ENCODE measurements at regions not wholly inside any gene's neighbourhood (a gene's known extent, or its start where the extent isn't known, plus 50 kb on each side); places are given as distances from the start of the nearest gene placed in this dataset.

DNA sequence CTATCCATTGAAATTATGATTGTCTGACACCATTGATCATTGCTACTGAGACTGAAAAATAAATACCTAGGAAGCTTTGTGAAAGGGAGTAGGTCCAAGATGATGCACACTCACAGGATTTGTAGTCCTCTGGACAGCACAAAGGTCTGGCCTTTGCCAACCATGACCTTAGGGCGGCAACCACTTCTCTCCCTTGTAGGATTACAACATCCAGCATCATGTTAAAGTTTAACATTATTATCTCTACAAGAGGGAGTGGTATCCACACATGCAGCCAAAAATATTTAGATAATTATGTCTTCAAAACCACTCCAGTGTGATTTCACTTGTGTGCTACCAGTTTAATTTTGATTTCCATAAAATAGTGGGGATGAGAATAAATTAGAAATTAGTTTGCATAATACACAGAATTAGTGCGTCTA lies 51.1 kb upstream of the NHSL1 start:
- TF ChIP-seq MYC (IDR thresholded peaks at IDR 0.05; ENCODE audit: low read depth, low read length): no peak
- ChIA-PET POLR2A (no interaction called here), CTCF (no interaction called here)
- no peaks in the 10 kb centered on the region for H4K20me1 ChIP-seq (replicated peaks; ENCODE audit: control insufficient read depth, extremely low read depth, insufficient read depth, low read length)
- DNase-seq (ENCODE audit: low read depth, low spot score): no peak
- peaks cover 59% of the 10 kb centered on the region for H3K79me2 ChIP-seq (ENCODE audit: control insufficient read depth, insufficient read depth, low read length)
- no peak overlapping the region for H2AFZ ChIP-seq (ENCODE audit: low read depth, low read length)
- H3K9me1 ChIP-seq (replicated peaks; ENCODE audit: control insufficient read depth, extremely low read depth, insufficient read depth, low read length): no peaks in the 10 kb centered on the region
- H3K4me3 ChIP-seq (replicated peaks in 1 of 3; ENCODE audit: insufficient read depth in 1 of 3, low read depth in 1 of 3, low read length in 3 of 3): no peak overlapping the region
- no peaks in the 10 kb centered on the region for H3K27me3 ChIP-seq (ENCODE audit: control insufficient read depth in 2 of 2, insufficient read depth in 2 of 2, low read length in 2 of 2)
- dilution Hi-C loops (cut with MboI; ENCODE audit: extremely low pct_ligation_motif_present, low sequenced_read_pairs): no loop called here
- BruUV-seq (replicated peaks): no TSS peak
- H3K36me3 ChIP-seq (ENCODE audit: control insufficient read depth in 2 of 2, extremely low read depth in 1 of 2, insufficient read depth in 2 of 2, low read length in 2 of 2): no peaks in the 10 kb centered on the region
- no peak overlapping the region for H3K9ac ChIP-seq (replicated peaks; ENCODE audit: extremely low read depth, insufficient read depth, low read length)
- H3K27ac ChIP-seq (ENCODE audit: insufficient read depth, low read depth, low read length): no peak overlapping the region
- no peak overlapping the region for H3K4me2 ChIP-seq (ENCODE audit: insufficient read depth, low read length)
- no peak for FAIRE-seq
- H3K4me1 ChIP-seq (ENCODE audit: control insufficient read depth, extremely low read depth, insufficient read depth, low read length): peaks cover 43% of the 10 kb centered on the region
- intact Hi-C loops (cut with micrococcal nuclease): no loop called here
- no peaks in the 10 kb centered on the region for H3K9me3 ChIP-seq (replicated peaks; ENCODE audit: control insufficient read depth, insufficient read depth, low read length)

DNA sequence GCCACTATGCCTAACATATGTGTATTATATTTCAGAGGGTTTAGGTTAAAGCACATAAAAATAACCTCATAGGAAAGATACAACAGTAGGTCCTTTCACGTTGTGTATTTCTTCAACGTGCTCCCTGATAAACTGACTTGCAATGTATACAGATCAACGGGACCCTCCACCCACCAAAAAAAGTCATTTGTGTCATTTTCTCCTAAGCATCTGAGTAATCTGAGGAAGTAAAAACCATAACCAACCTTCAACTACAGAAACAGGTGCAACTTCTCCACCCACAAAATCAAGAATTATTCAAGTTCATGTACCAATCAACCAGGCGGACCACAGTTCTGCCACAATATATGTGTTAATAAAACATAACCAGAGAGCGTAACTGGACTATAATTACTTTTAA lies 54.9 kb upstream of the NHSL1 start:
- no peaks in the 10 kb centered on the region for H3K36me3 ChIP-seq (ENCODE audit: control insufficient read depth in 2 of 2, extremely low read depth in 1 of 2, insufficient read depth in 2 of 2, low read length in 2 of 2)
- no TSS peak for BruUV-seq (replicated peaks)
- TF ChIP-seq GATA2 (IDR thresholded peaks at IDR 0.05; ENCODE audit: insufficient read depth, insufficient read length, low read depth, low read length): no peak
- TF ChIP-seq, protein P1, sequence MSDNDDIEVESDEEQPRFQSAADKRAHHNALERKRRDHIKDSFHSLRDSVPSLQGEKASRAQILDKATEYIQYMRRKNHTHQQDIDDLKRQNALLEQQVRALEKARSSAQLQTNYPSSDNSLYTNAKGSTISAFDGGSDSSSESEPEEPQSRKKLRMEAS (IDR thresholded peaks at IDR 0.05; ENCODE audit: insufficient read depth, insufficient read length): no peak
- TF ChIP-seq, protein P2, sequence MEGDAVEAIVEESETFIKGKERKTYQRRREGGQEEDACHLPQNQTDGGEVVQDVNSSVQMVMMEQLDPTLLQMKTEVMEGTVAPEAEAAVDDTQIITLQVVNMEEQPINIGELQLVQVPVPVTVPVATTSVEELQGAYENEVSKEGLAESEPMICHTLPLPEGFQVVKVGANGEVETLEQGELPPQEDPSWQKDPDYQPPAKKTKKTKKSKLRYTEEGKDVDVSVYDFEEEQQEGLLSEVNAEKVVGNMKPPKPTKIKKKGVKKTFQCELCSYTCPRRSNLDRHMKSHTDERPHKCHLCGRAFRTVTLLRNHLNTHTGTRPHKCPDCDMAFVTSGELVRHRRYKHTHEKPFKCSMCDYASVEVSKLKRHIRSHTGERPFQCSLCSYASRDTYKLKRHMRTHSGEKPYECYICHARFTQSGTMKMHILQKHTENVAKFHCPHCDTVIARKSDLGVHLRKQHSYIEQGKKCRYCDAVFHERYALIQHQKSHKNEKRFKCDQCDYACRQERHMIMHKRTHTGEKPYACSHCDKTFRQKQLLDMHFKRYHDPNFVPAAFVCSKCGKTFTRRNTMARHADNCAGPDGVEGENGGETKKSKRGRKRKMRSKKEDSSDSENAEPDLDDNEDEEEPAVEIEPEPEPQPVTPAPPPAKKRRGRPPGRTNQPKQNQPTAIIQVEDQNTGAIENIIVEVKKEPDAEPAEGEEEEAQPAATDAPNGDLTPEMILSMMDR (IDR thresholded peaks at IDR 0.05; ENCODE audit: extremely low read depth in 1 of 2, insufficient read depth in 1 of 2, low read depth in 1 of 2, low read length in 2 of 2): no peak
- TF ChIP-seq POLR2AphosphoS5 (IDR thresholded peaks at IDR 0.05; ENCODE audit: insufficient read depth, low read depth, low read length): no peak
- TF ChIP-seq EZH2 (IDR thresholded peaks at IDR 0.05; ENCODE audit: borderline replicate concordance, low read depth, low read length, severe bottlenecking): no peak
- TF ChIP-seq FOS (IDR thresholded peaks at IDR 0.05; ENCODE audit: borderline replicate concordance, insufficient read depth, low read length): no peak
- no peak for TF ChIP-seq JUN (IDR thresholded peaks at IDR 0.05; ENCODE audit: borderline replicate concordance, insufficient read depth, insufficient read length, low read depth)
- TF ChIP-seq MYC (IDR thresholded peaks at IDR 0.05; ENCODE audit: low read depth, low read length): no peak
- TF ChIP-seq POLR2A (IDR thresholded peaks at IDR 0.05; ENCODE audit: low read depth, low read length): no peak
- no peak overlapping the region for H3K27ac ChIP-seq (ENCODE audit: insufficient read depth, low read depth, low read length)
- CTCF ChIA-PET: interaction anchor here (2.3 kb wide), 1 partner anchor 35 kb away, joined by 9 read pairs; no protein-coding TSS in a partner anchor
- H4K20me1 ChIP-seq (replicated peaks; ENCODE audit: control insufficient read depth, extremely low read depth, insufficient read depth, low read length): no peaks in the 10 kb centered on the region
- no peaks in the 10 kb centered on the region for H3K9me1 ChIP-seq (replicated peaks; ENCODE audit: control insufficient read depth, extremely low read depth, insufficient read depth, low read length)
- no peak for DNase-seq (ENCODE audit: low read depth, low spot score)
- no peaks in the 10 kb centered on the region for H3K27me3 ChIP-seq (ENCODE audit: control insufficient read depth in 2 of 2, insufficient read depth in 2 of 2, low read length in 2 of 2)
- H2AFZ ChIP-seq (ENCODE audit: low read depth, low read length): no peak overlapping the region
- intact Hi-C loops (cut with micrococcal nuclease) (no loop called here), dilution Hi-C loops (cut with MboI; ENCODE audit: extremely low pct_ligation_motif_present, low sequenced_read_pairs) (no loop called here)
- H3K4me2 ChIP-seq (ENCODE audit: insufficient read depth, low read length): no peak overlapping the region
- no peaks in the 10 kb centered on the region for H3K9me3 ChIP-seq (replicated peaks; ENCODE audit: control insufficient read depth, insufficient read depth, low read length)
- no peak for FAIRE-seq
- no peak overlapping the region for H3K4me3 ChIP-seq (replicated peaks in 1 of 3; ENCODE audit: insufficient read depth in 1 of 3, low read depth in 1 of 3, low read length in 3 of 3)
- no peak overlapping the region for H3K9ac ChIP-seq (replicated peaks; ENCODE audit: extremely low read depth, insufficient read depth, low read length)
- H3K79me2 ChIP-seq (ENCODE audit: control insufficient read depth, insufficient read depth, low read length): peaks cover 59% of the 10 kb centered on the region
- POLR2A ChIA-PET: no interaction called here
- H3K4me1 ChIP-seq (ENCODE audit: control insufficient read depth, extremely low read depth, insufficient read depth, low read length): peaks cover 28% of the 10 kb centered on the region

All from endothelial cell of umbilical vein (primary cell).